IMR-90 (cell line): ENCODE measurements at regions not wholly inside any gene's neighbourhood (a gene's known extent, or its start where the extent isn't known, plus 50 kb on each side); places are given as distances from the start of the nearest gene placed in this dataset.
"Not testable (repeated sequence)": the region's sequence is repeated elsewhere in the genome, so short reads cannot be mapped to it uniquely, and the experiment has no call there.

ENCODE experiments used
- ATAC-seq: fragments of 200-7000 bp; cut with Tn5 transposase; 2 replicates; pipeline ENCODE4 v1.9.1; 2020; ENCODE audit warnings: low read depth, mild to moderate bottlenecking, moderate library complexity
- BruUV-seq: library from RNA; stranded (reverse); fragments of 400-500 nt; replicated peaks from 2 replicates; lab custom pipeline; 2021; lab: Mats Ljungman, UMichigan
- CTCF ChIA-PET: fragments of 300-600 bp; formaldehyde crosslinking; extraction: SDS; loops from one replicate; lab custom pipeline; 2021; ENCODE audit warnings: antibody characterized with exemption; lab: Yijun Ruan, JAX
- POLR2A ChIA-PET: fragments of 300-600 bp; sonication (Branson Sonifier 250); formaldehyde crosslinking; loops from one replicate; lab custom pipeline; 2022; ENCODE audit warnings: antibody characterized with exemption; ENCODE audit not compliant: unreplicated experiment; lab: Charles Lee
- DNase-seq: peaks from one replicate; pipeline ENCODE4 v3.0.0; 2013
- H2AFZ ChIP-seq: replicated peaks from 2 replicates; pipeline ENCODE3; 2013; ENCODE audit warnings: low read length, mild to moderate bottlenecking; ENCODE audit not compliant: poor library complexity
- H2AK5ac ChIP-seq: 2 replicates; pipeline ENCODE4 v1.6.1; 2013; ENCODE audit warnings: low read depth, low read length, inconsistent platforms
- H2AK9ac ChIP-seq: replicated peaks from 2 replicates; pipeline ENCODE3; 2013; ENCODE audit warnings: mild to moderate bottlenecking, low read depth, low read length, moderate library complexity; ENCODE audit not compliant: poor library complexity
- H2BK120ac ChIP-seq: 2 replicates; pipeline ENCODE4 v1.6.1; 2013; ENCODE audit warnings: low read depth, low read length, inconsistent platforms
- H2BK15ac ChIP-seq: 3 replicates; pipeline ENCODE4 v1.6.1; 2013; ENCODE audit warnings: low read depth, low read length, inconsistent platforms
- H2BK20ac ChIP-seq: 2 replicates; pipeline ENCODE4 v1.6.1; 2013; ENCODE audit warnings: low read depth, mild to moderate bottlenecking, inconsistent platforms, low read length, moderate library complexity
- H2BK5ac ChIP-seq: 2 replicates; pipeline ENCODE4 v1.6.1; 2013; ENCODE audit warnings: mild to moderate bottlenecking, low read depth, low read length, inconsistent platforms; ENCODE audit not compliant: poor library complexity, severe bottlenecking
- H3K14ac ChIP-seq: replicated peaks from 2 replicates; pipeline ENCODE4 v1.6.1; 2013; ENCODE audit warnings: low read depth, low read length, inconsistent platforms
- H3K18ac ChIP-seq: 2 replicates; pipeline ENCODE4 v1.6.1; 2013; ENCODE audit warnings: low read depth, low read length, control low read depth
- H3K23ac ChIP-seq: 2 replicates; pipeline ENCODE4 v1.6.1; 2013; ENCODE audit warnings: low read depth, low read length, inconsistent platforms
- H3K27ac ChIP-seq: 2 replicates; pipeline ENCODE4 v1.5.1; 2013; ENCODE audit warnings: mild to moderate bottlenecking, control low read depth, low read length; ENCODE audit not compliant: insufficient read depth
- H3K27me3 ChIP-seq: 2 replicates; pipeline ENCODE4 v1.6.1; 2013; ENCODE audit warnings: low read length; ENCODE audit not compliant: control insufficient read depth, insufficient read depth
- H3K36me3 ChIP-seq: 2 replicates; pipeline ENCODE4 v1.6.1; 2013; ENCODE audit warnings: low read length, mixed read lengths; ENCODE audit not compliant: control insufficient read depth, insufficient read depth
- H3K4ac ChIP-seq: 2 replicates; pipeline ENCODE4 v1.6.1; 2013; ENCODE audit warnings: low read depth, low read length, inconsistent platforms
- H3K4me1 ChIP-seq: 2 replicates; pipeline ENCODE4 v1.6.1; 2013; ENCODE audit warnings: low read length, mixed read lengths; ENCODE audit not compliant: control insufficient read depth, insufficient read depth
- H3K4me2 ChIP-seq: 2 replicates; pipeline ENCODE4 v1.6.1; 2013; ENCODE audit warnings: low read depth, mild to moderate bottlenecking, control low read depth, low read length, moderate library complexity
- H3K4me3 ChIP-seq: 2 replicates; pipeline ENCODE4 v1.5.1; 2013; ENCODE audit warnings: low read depth, mild to moderate bottlenecking, control low read depth, low read length, moderate library complexity; ENCODE audit not compliant: insufficient read depth
- H3K56ac ChIP-seq: 2 replicates; pipeline ENCODE4 v1.6.1; 2013; ENCODE audit warnings: low read length, inconsistent platforms; ENCODE audit not compliant: insufficient read depth; ENCODE audit errors: extremely low read depth
- H3K79me1 ChIP-seq, 2 experiments: 2 replicates each; pipeline ENCODE4 v1.6.1; 2013; ENCODE audit warnings: low read length in 2 of 2, inconsistent platforms in 1 of 2, low read depth in 1 of 2
- H3K9ac ChIP-seq: 2 replicates; pipeline ENCODE4 v1.6.1; 2013; ENCODE audit warnings: low read depth, low read length, control low read depth
- H3K9me1 ChIP-seq: 2 replicates; pipeline ENCODE4 v1.6.1; 2013; ENCODE audit warnings: low read length, inconsistent platforms; ENCODE audit not compliant: insufficient read depth
- H3K9me3 ChIP-seq: 2 replicates; pipeline ENCODE4 v1.6.1; 2013; ENCODE audit warnings: low read length; ENCODE audit not compliant: control insufficient read depth, insufficient read depth
- H4K20me1 ChIP-seq: 2 replicates; pipeline ENCODE4 v1.6.1; 2013; ENCODE audit warnings: low read length, inconsistent platforms; ENCODE audit not compliant: insufficient read depth
- H4K5ac ChIP-seq: 2 replicates; pipeline ENCODE4 v1.6.1; 2013; ENCODE audit warnings: mild to moderate bottlenecking, low read depth, low read length, control low read depth
- H4K8ac ChIP-seq, 2 experiments: 2 replicates each; pipeline ENCODE4 v1.6.1; 2013; ENCODE audit warnings: low read depth in 2 of 2, low read length in 2 of 2, control low read depth in 1 of 2, inconsistent platforms in 1 of 2
- H4K91ac ChIP-seq: 2 replicates; pipeline ENCODE4 v1.6.1; 2013; ENCODE audit warnings: low read depth, low read length, inconsistent platforms; ENCODE audit not compliant: insufficient read depth
- BHLHE40 ChIP-seq: fragments of 150-350 bp; IDR thresholded peaks from 2 replicates; pipeline ENCODE4 v1.6.1; 2016; ENCODE audit warnings: mild to moderate bottlenecking, low read depth, low read length
- CEBPB ChIP-seq: IDR thresholded peaks from 2 replicates; pipeline ENCODE4 v1.6.1; 2012; ENCODE audit warnings: low read depth, low read length, improper control_type of control experiment
- CHD1 ChIP-seq: IDR thresholded peaks from 2 replicates; pipeline ENCODE4 v1.6.1; 2012; ENCODE audit warnings: low read depth, low read length, improper control_type of control experiment
- FOS ChIP-seq: fragments of 150-350 bp; IDR thresholded peaks from 2 replicates; pipeline ENCODE4 v1.6.1; 2016; ENCODE audit warnings: low read depth, low read length
- MAFK ChIP-seq: IDR thresholded peaks from 2 replicates; pipeline ENCODE4 v1.6.1; 2012; ENCODE audit warnings: low read depth, low read length, improper control_type of control experiment
- NFE2L2 ChIP-seq: fragments of 150-350 bp; IDR thresholded peaks from 2 replicates; pipeline ENCODE4 v1.6.1; 2016; ENCODE audit warnings: low read depth, mild to moderate bottlenecking, low read length
- POLR2A ChIP-seq: IDR thresholded peaks from 2 replicates; pipeline ENCODE4 v1.6.1; 2012; ENCODE audit warnings: mild to moderate bottlenecking, low read depth, low read length
- RAD21 ChIP-seq: IDR thresholded peaks from 2 replicates; pipeline ENCODE4 v1.6.1; 2012; ENCODE audit warnings: low read length, improper control_type of control experiment
- SMC3 ChIP-seq: fragments of 150-350 bp; IDR thresholded peaks from 2 replicates; pipeline ENCODE4 v1.6.1; 2016; ENCODE audit warnings: low read depth, mild to moderate bottlenecking, antibody characterized with exemption, low read length, moderate library complexity
- USF2 ChIP-seq: fragments of 150-350 bp; IDR thresholded peaks from 2 replicates; pipeline ENCODE4 v1.6.1; 2017; ENCODE audit warnings: mild to moderate bottlenecking, antibody characterized with exemption, low read length, low read depth
- WGBS, 2 experiments: methylation state at CpG; one replicate each; pipeline versions ENCODE4 v1.1.5 to v1.1.7; 2013; ENCODE audit warnings: missing lambda C conversion rate in 2 of 2; ENCODE audit not compliant: insufficient read length in 1 of 2; ENCODE audit errors: extremely low coverage in 2 of 2; 5-methylcytosine and 5-hydroxymethylcytosine counted together
- dilution Hi-C: fragments of 300-500 bp; cut with HindIII; formaldehyde crosslinking; loops from one replicate; pipeline ENCODE4 v1.14.3; 2018; ENCODE audit warnings: low sequenced_read_pairs; ENCODE audit not compliant: unreplicated experiment
- in situ Hi-C: fragments of 300-500 bp; cut with MboI; formaldehyde crosslinking; loops from 3 replicates; pipeline ENCODE4 v1.14.3; 2019; ENCODE audit warnings: low sequenced_read_pairs, inconsistent platforms, mixed read lengths
- intact Hi-C: fragments of 100-400 bp; cut with micrococcal nuclease; formaldehyde crosslinking; loops from 2 replicates; pipeline ENCODE4 v1.10.0; 2022

- Histone ChIP-seq H3K27me3 (no peaks in the 10 kb centered on the region), H3K18ac (no peak overlapping the region), H3K14ac (no peak overlapping the region), H4K8ac (no peak overlapping the region), H3K23ac (no peak overlapping the region), H2AK5ac (no peak overlapping the region), H2AFZ (no peak overlapping the region), H3K9me3 (no peaks in the 10 kb centered on the region; the same call in 1 of the 2 replicates), H2BK120ac (no peak overlapping the region), H3K4ac (no peak overlapping the region), H2BK5ac (no peak overlapping the region), H3K9ac (no peak overlapping the region), H4K20me1 (no peaks in the 10 kb centered on the region), H3K79me1 (no peaks in the 10 kb centered on the region), H3K4me2 (no peak overlapping the region), H3K27ac (no peak overlapping the region), H3K4me3 (no peak overlapping the region), H4K91ac (no peak overlapping the region), H3K36me3 (no peaks in the 10 kb centered on the region), H3K4me1 (no peaks in the 10 kb centered on the region), H4K5ac (no peak overlapping the region), H2AK9ac (no peak overlapping the region), H3K9me1 (no peaks in the 10 kb centered on the region), H2BK15ac (no peak overlapping the region), H2BK20ac (no peak overlapping the region), H3K56ac (no peak overlapping the region)
- 59% methylated on average over 5 of the region's 11 CpGs; no CpG with 5 or more reads in 1 of the 2 experiments for WGBS, 2 experiments
- CTCF ChIA-PET: no interaction called here
- DNase-seq (no peak), ATAC-seq (no peak)
- in situ Hi-C loops: no loop called here
- POLR2A ChIA-PET: no interaction called here
- no TSS peak for BruUV-seq
- intact Hi-C loops: no loop called here
- dilution Hi-C loops: no loop called here
- no peak for TF ChIP-seq CHD1
- TF ChIP-seq FOS: no peak
- TF ChIP-seq SMC3: no peak
- TF ChIP-seq BHLHE40: no peak
- no peak for TF ChIP-seq MAFK
- no peak for TF ChIP-seq POLR2A
- TF ChIP-seq USF2: no peak
- TF ChIP-seq NFE2L2: no peak
- no peak for TF ChIP-seq RAD21
- TF ChIP-seq CEBPB: no peak
These were observed 152.2 kb downstream of the ARL4A start for GRCh38 chr7:12839508-12840153.

GRCh38 chr7:12844732-12845131 lies 157.3 kb downstream of the ARL4A start:
- H2AK5ac ChIP-seq, H4K20me1 ChIP-seq, H2BK15ac ChIP-seq, H2BK20ac ChIP-seq, ATAC-seq, H3K36me3 ChIP-seq, H2BK120ac ChIP-seq, H3K4me1 ChIP-seq, in situ Hi-C loops, H3K9me1 ChIP-seq, H4K8ac ChIP-seq, H3K27me3 ChIP-seq, POLR2A ChIA-PET, H3K56ac ChIP-seq, intact Hi-C loops, H3K9me3 ChIP-seq, H3K14ac ChIP-seq, H3K4ac ChIP-seq, H2AK9ac ChIP-seq, H3K4me2 ChIP-seq, dilution Hi-C loops, H3K27ac ChIP-seq, DNase-seq, H3K4me3 ChIP-seq, H3K23ac ChIP-seq, H2BK5ac ChIP-seq, CTCF ChIA-PET, H4K5ac ChIP-seq, H2AFZ ChIP-seq, H3K79me1 ChIP-seq, H3K9ac ChIP-seq, BruUV-seq, H4K91ac ChIP-seq, H3K18ac ChIP-seq: not testable (repeated sequence)
